OCI-LY3 (cell line): ENCODE measurements at regions not wholly inside any gene's neighbourhood (a gene's known extent, or its start where the extent isn't known, plus 50 kb on each side); places are given as distances from the start of the nearest gene placed in this dataset.

Experiments
- H2AFZ ChIP-seq: fragments of 200-600, 300-600 bp; shearing (Covaris generic); 2 replicates; pipeline ENCODE4 v1.6.0; 2014; ENCODE audit warnings: antibody characterized with exemption, low read depth, low read length
- H3K27ac ChIP-seq: fragments of 200-600, 300-600 bp; sonication (generic); 2 replicates; pipeline ENCODE4 v1.5.1; 2014; ENCODE audit warnings: mild to moderate bottlenecking, low read length, moderate library complexity, mixed read lengths
- H3K27me3 ChIP-seq: fragments of 200-600, 300-600 bp; sonication (generic); 2 replicates; pipeline ENCODE4 v1.6.1; 2014; ENCODE audit warnings: low read depth, low read length, mixed read lengths
- H3K36me3 ChIP-seq: fragments of 200-600, 300-600 bp; sonication (generic); replicated peaks from 2 replicates; pipeline ENCODE3; 2014; ENCODE audit warnings: low read depth, low read length, mixed read lengths
- H3K4me1 ChIP-seq: fragments of 300-600, 200-600 bp; sonication (generic); 2 replicates; pipeline ENCODE4 v1.6.1; 2014; ENCODE audit warnings: low read length, mixed read lengths
- H3K4me2 ChIP-seq: fragments of 200-600, 300-600 bp; sonication (generic); 2 replicates; pipeline ENCODE4 v1.6.1; 2014; ENCODE audit warnings: low read length, mixed read lengths
- H3K4me3 ChIP-seq: fragments of 300-600, 200-600 bp; sonication (generic); 2 replicates; pipeline ENCODE4 v1.5.1; 2014; ENCODE audit warnings: antibody characterized with exemption, mild to moderate bottlenecking, low read length, moderate library complexity
- H3K79me2 ChIP-seq: fragments of 300-600, 200-600 bp; shearing (Covaris generic); 2 replicates; pipeline ENCODE4 v1.6.1; 2014; ENCODE audit warnings: mild to moderate bottlenecking, low read length, mixed read lengths
- H3K9ac ChIP-seq: fragments of 300-600, 200-600 bp; shearing (Covaris generic); 2 replicates; pipeline ENCODE4 v1.6.0; 2014; ENCODE audit warnings: mild to moderate bottlenecking, low read length, moderate library complexity
- H3K9me3 ChIP-seq: fragments of 200-600, 300-600 bp; shearing (Covaris generic); 2 replicates; pipeline ENCODE4 v1.6.1; 2014; ENCODE audit warnings: low read length, mixed read lengths; ENCODE audit not compliant: insufficient read depth
- H4K20me1 ChIP-seq: fragments of 200-600, 300-600 bp; sonication (generic); 2 replicates; pipeline ENCODE4 v1.6.1; 2016; ENCODE audit warnings: low read length, mixed read lengths; ENCODE audit not compliant: insufficient read depth
- EZH2phosphoT487 ChIP-seq: fragments of 200-600 bp; shearing (Covaris generic); IDR thresholded peaks from 2 replicates; pipeline ENCODE4 v1.6.1; 2018; ENCODE audit warnings: antibody characterized with exemption, mixed run types, low read depth
- TF ChIP-seq, protein P1 (sequence below): fragments of 200-600, 300-600 bp; sonication (generic); IDR thresholded peaks from 2 replicates; pipeline ENCODE4 v1.5.1; 2014; ENCODE audit warnings: antibody characterized with exemption, low read length, low read depth

DNA sequence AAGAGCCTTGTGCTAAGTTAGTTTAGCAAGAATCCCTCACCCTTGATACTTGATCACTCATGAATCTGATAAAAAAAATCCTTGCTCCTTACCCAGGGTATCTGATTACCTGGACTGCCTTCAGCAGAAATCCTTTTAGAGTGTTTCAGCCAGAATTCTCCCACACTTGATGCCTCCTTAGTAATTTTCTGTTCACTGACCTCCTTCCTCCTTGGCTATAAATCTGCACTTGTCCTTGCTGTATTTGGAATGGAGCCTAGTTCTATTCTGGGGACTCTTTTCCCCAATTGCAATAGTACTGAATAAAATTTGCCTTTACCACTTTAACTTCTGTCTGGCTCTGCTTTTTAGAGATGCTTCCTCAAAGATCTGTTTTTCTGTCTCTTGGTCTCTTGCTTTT lies 84.9 kb downstream of the RPS24 start:
- H3K79me2 ChIP-seq = no peaks in the 10 kb centered on the region
- no peaks in the 10 kb centered on the region for H3K4me1 ChIP-seq
- H3K9ac ChIP-seq = no peak overlapping the region
- TF ChIP-seq, protein P1, sequence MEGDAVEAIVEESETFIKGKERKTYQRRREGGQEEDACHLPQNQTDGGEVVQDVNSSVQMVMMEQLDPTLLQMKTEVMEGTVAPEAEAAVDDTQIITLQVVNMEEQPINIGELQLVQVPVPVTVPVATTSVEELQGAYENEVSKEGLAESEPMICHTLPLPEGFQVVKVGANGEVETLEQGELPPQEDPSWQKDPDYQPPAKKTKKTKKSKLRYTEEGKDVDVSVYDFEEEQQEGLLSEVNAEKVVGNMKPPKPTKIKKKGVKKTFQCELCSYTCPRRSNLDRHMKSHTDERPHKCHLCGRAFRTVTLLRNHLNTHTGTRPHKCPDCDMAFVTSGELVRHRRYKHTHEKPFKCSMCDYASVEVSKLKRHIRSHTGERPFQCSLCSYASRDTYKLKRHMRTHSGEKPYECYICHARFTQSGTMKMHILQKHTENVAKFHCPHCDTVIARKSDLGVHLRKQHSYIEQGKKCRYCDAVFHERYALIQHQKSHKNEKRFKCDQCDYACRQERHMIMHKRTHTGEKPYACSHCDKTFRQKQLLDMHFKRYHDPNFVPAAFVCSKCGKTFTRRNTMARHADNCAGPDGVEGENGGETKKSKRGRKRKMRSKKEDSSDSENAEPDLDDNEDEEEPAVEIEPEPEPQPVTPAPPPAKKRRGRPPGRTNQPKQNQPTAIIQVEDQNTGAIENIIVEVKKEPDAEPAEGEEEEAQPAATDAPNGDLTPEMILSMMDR = no peak
- no peak for TF ChIP-seq EZH2phosphoT487
- H2AFZ ChIP-seq = no peak overlapping the region
- H3K9me3 ChIP-seq = no peaks in the 10 kb centered on the region
- no peak overlapping the region for H3K4me3 ChIP-seq
- peaks cover 19% of the 10 kb centered on the region for H3K27me3 ChIP-seq
- no peak overlapping the region for H3K4me2 ChIP-seq
- H4K20me1 ChIP-seq = no peaks in the 10 kb centered on the region
- no peaks in the 10 kb centered on the region for H3K36me3 ChIP-seq
- H3K27ac ChIP-seq = no peak overlapping the region

GRCh38 chr10:78121801-78122200 lies 88.1 kb downstream of the RPS24 start:
- Histone ChIP-seq H3K27ac (no peak overlapping the region), H3K4me1 (no peaks in the 10 kb centered on the region), H2AFZ (no peak overlapping the region), H3K9ac (no peak overlapping the region), H3K27me3 (0 out of 2 replicates have a peak, but pooled peaks cover 2% of the 10 kb centered on the region), H3K36me3 (no peaks in the 10 kb centered on the region), H3K4me2 (no peak overlapping the region), H3K4me3 (no peak overlapping the region), H3K79me2 (no peaks in the 10 kb centered on the region), H4K20me1 (no peaks in the 10 kb centered on the region), H3K9me3 (no peaks in the 10 kb centered on the region)
- TF ChIP-seq EZH2phosphoT487 = no peak
- TF ChIP-seq, protein P1 = no peak

GRCh38 chr10:78124167-78124566 lies 90.5 kb downstream of the RPS24 start:
- Histone ChIP-seq H2AFZ (no peak overlapping the region), H3K4me3 (no peak overlapping the region), H3K79me2 (no peaks in the 10 kb centered on the region), H3K27ac (no peak overlapping the region), H3K4me2 (no peak overlapping the region), H3K27me3 (0 out of 2 replicates have a peak, but pooled peaks cover 2% of the 10 kb centered on the region), H3K9me3 (no peaks in the 10 kb centered on the region), H3K36me3 (no peaks in the 10 kb centered on the region), H3K4me1 (no peaks in the 10 kb centered on the region), H3K9ac (no peak overlapping the region), H4K20me1 (no peaks in the 10 kb centered on the region)
- TF ChIP-seq, protein P1 = no peak
- TF ChIP-seq EZH2phosphoT487 = no peak

DNA sequence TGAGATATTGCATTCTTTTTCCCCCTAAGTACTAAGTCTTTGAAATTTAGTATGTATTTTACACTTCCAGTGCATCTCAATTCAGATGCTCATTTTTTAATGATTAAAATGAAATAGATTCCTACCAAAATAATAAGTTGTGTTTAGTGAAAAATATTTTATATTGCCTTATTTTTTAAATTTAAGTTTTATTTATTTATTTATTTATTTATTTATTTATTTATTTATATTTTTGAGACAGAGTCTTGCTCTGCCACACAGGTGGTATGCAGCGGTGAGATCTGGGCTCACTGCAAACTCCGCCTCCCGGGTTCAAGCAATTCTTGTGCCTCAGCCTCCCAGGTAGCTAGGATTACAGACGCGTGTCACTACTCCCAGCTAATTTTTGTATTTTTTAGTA lies 95.5 kb downstream of the RPS24 start:
- Histone ChIP-seq H2AFZ (no peak overlapping the region), H3K27me3 (no peaks in the 10 kb centered on the region), H3K36me3 (no peaks in the 10 kb centered on the region), H3K4me1 (no peaks in the 10 kb centered on the region), H3K79me2 (no peaks in the 10 kb centered on the region), H3K9ac (no peak overlapping the region), H3K9me3 (no peaks in the 10 kb centered on the region), H4K20me1 (no peaks in the 10 kb centered on the region), H3K27ac (no peak overlapping the region), H3K4me2 (no peak overlapping the region), H3K4me3 (no peak overlapping the region)
- TF ChIP-seq EZH2phosphoT487 = no peak
